GM19351 (cell line): ENCODE measurements at regions not wholly inside any gene's neighbourhood (a gene's known extent, or its start where the extent isn't known, plus 50 kb on each side); places are given as distances from the start of the nearest gene placed in this dataset.
A peak's percentile ranks its signal among the peaks of the same experiment; 100 is the strongest.

Source experiments
- ATAC-seq: cut with Tn5 transposase; IDR thresholded peaks from one replicate; pipeline ENCODE4 v1.9.1; 2021; ENCODE audit warnings: mild to moderate bottlenecking, moderate library complexity; ENCODE audit not compliant: unreplicated experiment

DNA sequence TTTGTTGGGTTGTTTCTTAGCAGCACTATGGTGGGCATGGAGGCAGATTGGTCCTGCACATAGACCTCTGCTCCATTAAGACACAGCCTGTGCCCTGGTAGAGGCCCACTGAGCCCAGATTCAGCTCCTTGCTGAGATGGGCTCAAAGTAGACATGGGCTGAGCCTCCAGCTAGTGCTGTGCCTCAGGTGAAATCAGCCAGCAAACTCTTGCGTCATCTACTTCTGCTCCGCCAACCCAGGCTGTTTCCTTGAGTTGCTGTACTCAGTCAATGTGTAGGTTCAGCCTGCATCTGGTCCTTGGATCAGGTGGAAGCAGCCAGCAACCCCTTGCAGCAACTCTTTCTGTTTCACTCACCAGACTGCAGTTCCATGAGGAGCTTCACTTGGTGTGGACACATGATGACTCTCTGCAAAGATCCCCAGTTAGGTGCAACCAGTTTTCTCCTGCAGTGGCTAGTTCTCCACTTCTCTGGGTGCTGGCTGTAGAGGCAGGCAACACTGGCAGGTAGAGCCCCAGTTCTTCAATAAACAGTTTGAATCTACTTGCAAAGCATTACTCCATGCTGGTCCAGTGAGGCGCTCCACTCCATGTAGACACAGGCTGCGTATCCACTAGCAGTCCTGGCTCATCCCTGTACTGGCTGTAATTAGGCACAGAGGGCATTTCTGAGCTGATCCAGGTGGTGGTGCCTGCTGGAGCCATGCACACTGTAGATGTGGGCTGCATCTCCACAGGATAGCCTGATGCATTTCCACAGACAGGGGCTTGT, 199.0 kb upstream of the MAMLD1 start:
- no peak for ATAC-seq

DNA sequence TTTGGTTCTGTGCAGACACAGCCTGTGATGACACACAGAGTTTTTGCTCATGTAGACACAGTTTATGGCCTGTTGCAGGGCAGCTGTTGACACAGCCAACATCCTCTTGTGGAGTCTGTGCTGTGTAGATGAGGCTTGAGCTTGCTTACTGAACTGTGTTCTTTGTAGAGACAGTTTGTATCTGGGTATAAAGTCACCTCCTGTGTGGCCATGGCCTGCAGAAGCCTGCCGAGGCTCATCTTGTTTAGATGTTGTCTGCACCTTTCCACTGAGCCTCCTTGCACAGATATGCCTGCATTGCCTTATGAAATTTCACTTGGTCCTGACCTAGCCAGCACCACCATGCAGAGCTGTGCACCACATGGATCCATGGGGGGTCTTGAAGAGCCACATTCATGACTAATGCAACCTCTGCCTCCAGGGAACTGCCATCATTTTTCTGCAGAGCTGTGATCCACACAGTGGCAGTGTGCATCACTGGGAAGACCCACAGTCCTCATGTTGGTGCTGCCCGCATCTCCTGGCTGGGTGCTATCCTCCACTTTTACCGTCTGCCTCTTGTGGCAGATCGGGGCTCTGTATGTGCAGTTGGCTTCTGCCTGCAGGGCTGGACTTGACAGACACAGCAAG, 198.0 kb upstream of the MAMLD1 start:
- ATAC-seq = no peak

DNA sequence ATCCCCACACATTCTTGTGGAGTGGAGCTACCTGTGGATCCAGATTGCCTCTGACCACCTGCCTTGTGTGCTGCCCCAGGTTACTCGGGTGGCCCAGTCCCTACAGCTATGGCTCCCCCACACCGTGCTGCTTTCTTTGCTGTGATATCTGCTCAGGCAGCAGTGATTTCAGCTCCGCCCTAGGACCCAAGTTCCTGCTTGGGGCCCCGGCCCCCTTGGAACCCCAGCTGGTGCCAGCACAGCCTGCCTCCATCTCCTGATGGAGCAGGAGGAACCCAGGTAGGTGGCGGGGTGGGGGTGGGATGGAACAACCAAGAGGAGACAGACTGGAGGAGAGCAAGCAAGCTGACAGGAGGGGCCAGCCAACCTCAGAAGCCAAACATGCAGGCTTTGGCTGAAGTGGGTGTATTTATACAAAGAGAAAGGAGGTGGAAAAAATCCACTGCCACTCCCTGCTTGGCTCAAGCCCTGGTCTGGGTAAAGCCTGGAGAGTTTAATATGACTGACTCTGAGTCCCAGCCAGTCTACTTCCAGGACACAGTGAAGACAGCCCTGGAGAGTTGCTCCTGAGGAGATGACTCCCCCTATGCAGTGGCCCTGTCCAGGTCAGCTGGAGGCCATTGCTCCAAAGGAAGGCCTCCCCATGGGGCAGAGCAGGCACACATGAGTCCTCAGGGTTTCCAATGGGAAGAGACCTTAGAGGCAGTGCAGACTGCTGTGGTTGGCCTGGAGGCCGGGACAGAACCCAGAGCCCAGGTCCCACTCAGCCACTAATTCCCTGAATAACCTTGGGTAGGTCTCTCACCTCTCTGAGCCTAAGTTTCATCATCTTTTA, 197.1 kb upstream of the MAMLD1 start:
- ATAC-seq = no peak

DNA sequence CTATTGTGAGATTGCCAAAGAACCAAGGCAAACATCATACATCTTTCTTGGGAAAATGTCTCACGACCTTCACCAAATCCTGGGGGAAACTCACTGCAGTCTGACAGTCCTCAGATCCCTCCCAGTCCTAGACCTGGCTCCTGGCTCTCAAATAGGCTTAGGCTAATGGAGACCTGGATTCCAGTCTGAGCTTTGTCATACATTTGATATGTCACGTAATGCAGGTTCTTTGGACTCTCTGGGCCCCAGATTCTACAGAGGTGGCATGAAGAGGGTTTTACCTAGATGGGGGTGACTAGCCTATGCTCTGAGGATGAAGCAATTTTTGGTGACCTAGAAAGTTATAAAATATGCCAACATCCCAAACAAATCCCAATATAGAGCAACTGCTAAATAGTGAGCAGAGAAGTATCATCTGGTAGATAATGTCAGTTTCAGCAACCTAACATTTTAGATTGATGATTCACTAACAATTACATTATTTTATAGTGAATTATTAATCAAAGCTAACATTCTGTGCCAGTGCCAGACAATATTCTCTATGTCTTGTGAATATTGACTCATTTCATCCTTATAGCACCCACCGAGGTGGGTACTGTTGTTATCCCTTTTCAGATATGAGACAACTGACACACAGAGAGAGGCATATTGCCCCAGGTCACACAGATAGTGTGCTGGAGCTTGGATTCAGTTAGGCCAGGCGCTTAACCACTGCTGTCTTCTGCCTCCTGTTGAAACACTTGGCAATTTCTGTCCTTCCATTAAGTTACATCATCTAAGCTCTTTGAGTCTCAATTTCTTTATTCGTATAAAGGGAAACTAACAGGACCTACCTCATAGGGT, 195.4 kb upstream of the MAMLD1 start:
- no peak for ATAC-seq

DNA sequence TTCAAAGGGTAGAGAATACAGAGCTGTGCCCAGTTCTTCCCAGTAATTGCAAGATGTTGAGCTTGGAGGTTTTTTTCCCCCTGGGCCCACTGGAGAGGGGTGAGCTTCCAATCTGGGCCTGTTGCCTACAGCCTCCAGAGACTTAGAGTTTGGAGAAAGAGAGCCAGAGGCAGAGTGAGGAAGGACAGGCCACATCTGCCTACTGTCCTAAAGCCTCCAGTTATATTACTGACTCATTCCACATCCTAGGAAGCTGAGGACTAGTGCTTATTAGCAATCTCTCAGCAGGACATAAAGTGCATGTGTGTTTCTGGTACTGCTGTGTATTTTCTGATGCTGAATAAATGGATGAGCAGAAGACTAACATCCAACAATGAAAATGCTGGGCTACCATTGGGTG, 181.0 kb upstream of the MAMLD1 start:
- no peak for ATAC-seq

DNA sequence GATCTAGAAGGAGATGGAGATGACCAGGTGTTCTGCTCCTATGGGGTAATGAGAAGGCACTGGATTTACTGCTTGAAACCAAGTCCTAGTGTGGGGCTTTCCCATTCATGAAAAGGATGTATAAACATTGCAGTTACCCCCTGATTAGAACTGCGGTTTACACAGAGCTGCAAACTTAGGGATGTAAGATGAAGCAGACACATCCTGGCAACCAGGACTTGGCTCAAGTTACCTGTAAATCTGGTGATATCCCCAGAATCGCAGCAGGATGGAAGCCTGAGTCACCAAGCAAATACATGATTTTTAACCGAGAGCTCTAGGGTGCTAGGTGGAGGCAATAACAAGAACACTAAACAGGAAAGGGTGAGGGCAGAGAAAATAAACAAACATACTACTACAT, 178.6 kb upstream of the MAMLD1 start:
- ATAC-seq = no peak

DNA sequence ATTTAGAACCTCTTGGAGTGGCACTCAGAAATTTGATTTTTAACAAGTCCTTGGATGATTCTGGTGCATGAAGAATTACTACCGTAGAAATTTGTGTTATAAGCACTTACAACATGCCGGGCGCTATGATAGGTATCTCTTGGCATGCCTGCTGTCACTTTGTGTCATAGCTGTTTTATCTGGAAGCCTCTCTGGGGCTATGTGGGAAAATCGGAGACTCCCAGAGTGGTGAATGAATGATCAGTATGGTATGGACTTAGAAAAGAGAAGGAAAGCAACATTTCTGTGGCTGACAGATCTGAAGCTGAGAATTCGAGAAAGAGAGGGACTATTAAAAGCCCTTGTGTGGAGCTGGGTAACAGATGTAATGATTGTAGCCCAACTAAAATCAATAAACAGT, 177.4 kb upstream of the MAMLD1 start:
- ATAC-seq = no peak

DNA sequence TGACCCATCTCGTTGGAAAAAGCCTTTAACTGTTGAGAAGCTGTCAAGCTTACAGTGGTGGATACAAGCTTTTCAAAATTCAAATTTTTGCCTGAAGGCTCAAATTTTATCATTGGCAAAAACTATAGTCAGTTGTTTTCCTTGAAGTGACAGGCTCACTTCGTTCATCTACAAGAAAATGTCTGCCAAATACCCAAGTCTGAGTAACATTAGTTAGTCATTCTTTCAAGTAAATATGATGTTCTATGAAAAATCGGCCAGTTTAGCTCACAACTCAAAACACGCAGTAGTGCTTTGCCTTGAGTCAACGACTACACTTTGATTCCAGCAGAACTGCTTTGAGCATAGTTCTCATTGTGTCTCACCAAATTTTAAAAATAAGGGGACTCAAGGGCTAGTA, 170.3 kb upstream of the MAMLD1 start:
- ATAC-seq = no peak

DNA sequence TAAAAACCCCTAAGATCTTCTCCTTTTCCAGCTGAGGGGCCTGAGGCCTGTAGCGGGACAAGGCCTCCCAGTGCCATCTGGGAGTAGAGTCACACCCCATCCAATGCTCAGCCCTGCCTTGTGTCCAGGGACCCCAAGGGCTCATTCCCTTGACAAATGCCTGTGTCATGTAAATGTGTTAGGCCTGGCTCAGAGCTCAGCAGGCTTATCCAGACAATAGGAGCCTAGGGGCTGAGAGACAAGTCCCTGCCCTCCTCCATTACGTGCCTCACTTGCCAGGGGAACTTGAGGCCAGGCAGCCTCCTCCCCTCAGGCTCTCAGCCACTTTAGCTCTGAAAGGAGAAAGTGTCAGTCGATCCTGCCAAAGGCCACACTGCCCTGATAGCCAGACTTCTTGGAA, 166.8 kb upstream of the MAMLD1 start:
- ATAC-seq = no peak

DNA sequence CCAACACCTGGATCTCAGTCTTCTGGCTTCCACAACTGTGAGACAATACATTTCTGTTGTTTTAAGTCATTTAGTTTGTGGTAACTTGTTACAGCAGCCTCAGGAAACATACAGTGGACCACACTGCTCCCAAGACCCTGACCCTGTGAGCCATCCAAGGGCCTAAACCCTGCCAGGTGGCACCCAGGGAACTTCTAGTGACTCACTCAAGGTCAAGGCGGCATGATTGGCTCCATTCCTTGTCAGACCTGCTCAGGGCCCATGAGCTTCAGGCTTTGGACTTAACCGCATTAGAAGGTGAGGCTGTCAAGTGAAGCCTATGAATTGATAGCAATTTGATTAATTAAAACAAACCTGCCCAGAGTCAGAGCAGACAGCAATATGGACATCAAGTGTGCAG, 165.7 kb upstream of the MAMLD1 start:
- no peak for ATAC-seq

DNA sequence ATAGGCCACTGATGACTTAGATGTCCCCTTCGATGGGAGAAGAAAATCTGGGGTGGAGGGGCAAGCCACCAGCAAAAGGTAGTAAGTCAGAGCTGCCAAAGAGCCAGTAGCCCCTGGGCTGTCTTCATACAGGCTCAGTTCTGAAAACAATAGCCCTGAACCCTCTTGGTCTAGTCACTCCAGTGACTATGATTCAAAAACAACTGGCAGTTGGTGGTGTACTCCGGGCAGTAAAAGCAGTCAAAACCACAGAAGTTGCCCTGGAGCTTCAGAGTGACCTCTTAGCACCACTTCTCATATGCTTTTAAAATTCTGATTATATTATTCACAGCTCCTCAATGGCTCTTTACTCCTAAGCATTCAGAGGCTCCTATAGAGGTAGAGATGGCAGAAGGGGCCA, 164.3 kb upstream of the MAMLD1 start:
- no peak for ATAC-seq

DNA sequence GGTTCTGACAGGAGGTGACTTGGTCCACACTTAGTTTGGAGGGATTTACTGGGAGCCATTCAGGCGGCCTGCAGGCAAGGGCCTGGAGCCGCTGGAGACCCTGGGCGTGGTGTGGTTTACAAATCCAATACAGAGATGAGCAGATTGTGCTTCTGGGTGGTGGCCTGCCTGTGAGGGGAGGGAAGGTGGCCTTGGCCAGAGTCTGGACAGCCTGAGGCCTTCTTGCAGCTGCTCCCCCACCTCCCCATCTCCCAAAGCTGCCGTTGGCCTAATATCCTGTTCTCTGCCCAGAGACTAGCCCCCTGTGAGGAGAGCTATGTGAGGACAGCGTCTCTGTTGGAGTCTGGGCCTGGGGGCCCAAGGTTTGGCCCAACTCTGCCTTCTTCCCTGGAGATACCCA, 163.9 kb upstream of the MAMLD1 start:
- ATAC-seq = no peak

DNA sequence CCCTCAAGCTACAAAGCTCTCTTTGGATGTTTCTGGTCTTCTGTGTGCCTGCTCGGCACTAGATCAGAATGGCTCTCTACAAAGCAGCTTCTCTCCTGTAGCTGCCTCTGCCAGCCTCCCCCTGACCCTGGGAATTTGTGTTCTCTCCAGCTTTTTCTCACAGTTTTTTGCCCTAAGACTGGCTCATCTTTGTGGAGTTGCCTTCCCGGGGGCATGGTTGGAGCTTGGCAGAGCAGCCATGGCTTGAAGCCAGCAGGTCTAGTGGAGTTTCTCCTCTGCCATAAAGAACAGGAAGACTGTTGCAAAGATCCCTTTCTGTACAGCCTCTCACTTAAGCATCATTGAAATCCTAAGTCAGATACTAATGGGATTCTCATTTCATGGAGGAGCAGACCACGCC, 163.3 kb upstream of the MAMLD1 start:
- ATAC-seq = no peak

DNA sequence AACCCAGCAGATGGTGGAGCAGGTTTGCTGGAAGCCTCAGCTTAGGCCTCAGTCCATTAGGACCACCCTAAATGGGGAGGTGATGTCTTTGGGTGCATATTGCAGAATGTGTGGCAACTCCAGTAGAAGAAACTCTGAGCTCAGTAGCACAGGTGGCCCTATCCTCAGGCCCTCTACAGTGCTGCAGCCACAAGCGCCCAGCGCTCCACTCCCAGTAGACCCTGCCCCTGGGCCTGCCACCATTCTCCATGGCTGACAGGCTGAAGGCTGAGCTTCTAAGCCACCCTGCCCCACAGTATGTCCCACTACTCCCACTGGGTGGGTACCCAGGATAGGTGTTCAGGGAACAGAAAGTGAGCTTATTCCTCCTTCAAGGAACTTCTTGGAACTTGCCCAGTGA, 162.8 kb upstream of the MAMLD1 start:
- ATAC-seq = no peak

DNA sequence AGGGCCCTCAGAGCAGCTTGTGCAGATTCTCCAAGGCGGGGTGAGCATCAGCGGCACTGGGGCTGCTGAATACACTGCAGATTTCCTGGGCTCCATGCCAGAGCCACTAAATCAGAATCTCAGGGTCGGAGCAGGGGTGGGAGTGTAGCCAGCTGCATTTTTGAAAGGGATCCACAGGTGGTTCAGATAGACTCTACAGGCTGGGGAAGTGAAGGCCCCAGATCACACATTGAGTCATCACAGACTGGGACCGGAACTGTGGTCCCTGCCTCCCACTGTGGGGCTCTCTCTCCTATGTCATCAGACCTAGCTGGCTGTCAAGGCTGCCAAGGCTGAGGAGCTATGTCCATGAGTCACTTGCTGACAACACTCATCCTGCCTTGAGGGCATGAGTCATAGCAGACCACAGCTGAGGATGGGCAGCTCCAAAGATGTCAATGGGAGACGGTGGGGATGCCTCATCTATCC, 162.3 kb upstream of the MAMLD1 start:
- ATAC-seq = peak; percentile 96

DNA sequence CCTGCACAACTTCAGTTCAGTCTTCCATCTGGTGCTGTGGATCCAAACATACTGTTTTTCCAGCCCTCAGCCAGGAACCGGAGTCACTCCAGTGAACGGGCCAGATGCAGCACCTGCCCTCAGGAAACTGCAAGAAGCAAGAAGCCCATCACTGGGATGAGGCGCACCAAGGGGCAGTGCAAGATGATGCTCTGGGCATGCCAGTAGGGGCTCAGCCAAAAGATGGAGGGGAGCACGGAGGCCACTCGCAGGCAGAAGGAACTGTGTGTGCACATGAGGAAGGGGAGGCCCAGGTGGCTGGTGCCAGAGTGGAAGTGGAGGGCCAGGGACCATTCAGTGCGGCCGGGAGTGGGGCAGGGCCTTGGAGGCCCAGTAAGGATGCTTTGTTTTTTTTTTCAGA, 161.7 kb upstream of the MAMLD1 start:
- no peak for ATAC-seq

DNA sequence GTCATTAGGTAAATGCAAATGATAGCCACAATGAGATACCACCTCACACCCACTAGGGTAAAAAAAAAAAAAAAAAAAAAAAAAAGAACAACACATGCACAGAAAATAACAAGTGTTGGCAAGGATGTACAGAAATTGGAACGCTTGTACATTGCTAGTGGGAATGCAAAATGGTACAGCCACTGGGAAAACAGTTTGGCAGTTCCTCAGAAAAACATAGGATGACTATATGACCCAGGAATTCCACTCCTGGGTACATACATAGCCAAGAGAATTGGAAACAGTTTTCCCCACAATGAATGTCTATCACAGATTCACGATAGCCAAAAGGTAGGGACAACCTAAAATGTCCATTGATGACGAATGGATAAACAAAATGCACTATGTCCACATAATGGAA, 161.3 kb upstream of the MAMLD1 start:
- no peak for ATAC-seq

DNA sequence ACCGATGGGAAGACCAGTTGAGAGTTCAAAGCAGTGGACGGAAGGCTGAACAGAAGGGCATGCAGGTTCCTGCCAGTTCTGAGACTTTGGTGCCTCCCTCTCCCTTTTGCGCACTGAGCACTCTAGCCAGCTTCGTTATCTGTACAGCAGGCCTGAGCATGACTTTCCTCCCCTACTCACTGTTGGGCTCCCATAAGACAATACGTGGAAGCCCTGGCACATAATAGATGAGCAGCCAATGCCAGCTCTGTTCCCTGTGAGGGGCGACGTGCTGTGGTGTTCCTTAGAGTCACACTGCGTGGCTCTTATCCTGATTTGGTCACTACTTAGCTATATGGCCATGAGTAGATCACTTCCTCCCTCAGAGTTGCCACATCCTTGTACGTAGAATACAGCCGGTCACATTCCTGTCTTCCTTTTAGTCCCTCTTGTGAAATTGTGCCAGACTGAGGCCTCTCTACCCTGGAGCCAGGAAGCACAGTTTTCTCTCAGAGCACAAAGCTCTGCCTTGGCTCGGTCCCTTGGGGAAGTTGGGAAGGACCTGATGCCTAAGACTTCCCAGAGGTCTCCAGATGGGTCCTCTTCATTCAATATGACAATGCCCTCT, 160.4 kb upstream of the MAMLD1 start:
- no peak for ATAC-seq

DNA sequence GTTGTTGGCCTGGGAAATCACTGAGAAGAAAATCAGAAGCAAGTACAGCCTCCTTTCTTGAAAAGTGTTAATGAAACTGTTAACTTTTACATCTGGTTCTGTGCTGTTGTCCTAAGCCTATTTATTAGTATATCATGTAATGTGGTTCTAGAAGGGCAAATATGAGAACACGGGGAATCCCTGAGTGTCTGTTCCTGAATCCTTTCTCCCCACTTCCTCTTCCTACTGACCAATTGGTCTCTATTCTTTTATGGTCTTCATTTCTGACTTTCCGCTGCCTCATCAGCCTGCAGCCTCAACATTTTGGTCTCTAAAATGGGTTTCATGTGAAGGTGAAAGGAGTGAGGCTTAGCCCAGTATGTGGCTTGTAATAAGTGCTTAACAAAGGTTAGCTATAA, 159.9 kb upstream of the MAMLD1 start:
- no peak for ATAC-seq

DNA sequence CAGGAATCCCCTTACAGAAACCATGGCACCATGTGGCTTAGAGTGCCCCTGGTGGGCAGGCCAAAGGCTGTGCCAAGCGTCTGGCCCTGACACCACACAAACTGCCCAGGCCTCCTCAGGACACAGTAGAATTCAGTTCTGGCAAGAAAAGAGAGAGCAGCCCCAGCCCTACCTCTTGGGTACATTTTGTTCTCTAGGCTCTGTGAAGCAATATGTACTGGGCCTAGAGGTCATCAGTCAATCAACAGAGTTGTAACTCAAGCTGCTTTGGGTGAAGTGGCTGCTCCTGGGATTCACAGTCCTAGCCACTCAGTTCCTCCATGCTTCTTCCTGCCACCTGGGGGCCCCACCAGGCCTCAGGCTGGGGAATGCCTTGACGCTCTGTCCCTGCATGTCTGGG, 158.1 kb upstream of the MAMLD1 start:
- ATAC-seq = no peak

DNA sequence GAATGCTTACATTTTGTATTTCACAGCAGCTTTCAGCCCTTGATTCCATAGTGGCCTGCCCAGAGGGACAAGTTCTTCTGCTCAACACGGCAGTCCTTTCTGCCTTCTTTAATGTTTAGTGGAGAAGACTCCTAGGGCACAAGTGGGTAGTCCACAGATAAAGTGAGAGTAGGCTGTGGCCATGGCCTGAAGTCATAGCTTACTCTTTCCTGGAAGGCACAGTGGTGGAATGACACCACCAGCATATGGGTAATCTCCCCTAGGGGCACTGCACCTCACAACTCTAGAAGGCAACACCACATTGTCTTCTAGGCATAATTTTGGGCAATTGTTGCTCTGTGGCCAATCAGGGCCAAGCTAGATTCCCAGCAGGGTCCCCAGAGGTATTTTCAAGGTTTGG, 155.4 kb upstream of the MAMLD1 start:
- ATAC-seq = no peak
